ENCODE measurements at regions not wholly inside any gene's neighbourhood (a gene's known extent, or its start where the extent isn't known, plus 50 kb on each side); places are given as distances from the start of the nearest gene placed in this dataset.
"Not testable (repeated sequence)": the region's sequence is repeated elsewhere in the genome, so short reads cannot be mapped to it uniquely, and the experiment has no call there.

- DNase-seq (ENCODE audit: low read depth, low spot score) = no peak
Measured at GRCh38 chr3:127071597-127072001, 88.7 kb downstream of the PLXNA1 start.

DNA sequence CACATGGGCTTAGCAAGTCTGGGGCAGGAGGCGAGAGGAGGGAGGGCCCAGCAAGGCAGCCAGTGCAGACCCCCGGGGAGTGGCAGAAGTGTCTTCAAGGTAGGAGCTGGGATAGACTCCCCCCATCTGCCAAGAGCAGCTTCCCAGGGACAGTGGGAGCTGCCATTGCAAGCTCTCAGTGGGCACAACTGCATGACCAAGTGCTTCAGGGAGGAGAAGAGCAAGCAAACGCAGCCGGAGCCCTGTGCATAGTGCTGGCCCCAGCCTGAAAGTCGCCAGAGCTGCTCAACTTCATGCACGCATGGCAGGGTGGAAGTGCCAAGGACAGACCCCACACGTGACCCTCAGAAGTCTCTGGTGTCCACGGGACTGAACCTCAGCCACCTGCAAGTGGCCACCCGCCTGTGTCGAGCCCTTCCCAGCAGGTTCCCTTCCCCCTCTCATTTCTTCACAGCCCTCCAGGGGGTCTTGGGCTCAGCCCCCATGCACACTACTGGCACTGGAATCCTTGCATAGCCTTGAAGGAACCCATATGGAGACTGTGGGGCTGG lies 89.4 kb downstream of the PLXNA1 start:
- no peak for DNase-seq (ENCODE audit: low read depth, low spot score)

DNA sequence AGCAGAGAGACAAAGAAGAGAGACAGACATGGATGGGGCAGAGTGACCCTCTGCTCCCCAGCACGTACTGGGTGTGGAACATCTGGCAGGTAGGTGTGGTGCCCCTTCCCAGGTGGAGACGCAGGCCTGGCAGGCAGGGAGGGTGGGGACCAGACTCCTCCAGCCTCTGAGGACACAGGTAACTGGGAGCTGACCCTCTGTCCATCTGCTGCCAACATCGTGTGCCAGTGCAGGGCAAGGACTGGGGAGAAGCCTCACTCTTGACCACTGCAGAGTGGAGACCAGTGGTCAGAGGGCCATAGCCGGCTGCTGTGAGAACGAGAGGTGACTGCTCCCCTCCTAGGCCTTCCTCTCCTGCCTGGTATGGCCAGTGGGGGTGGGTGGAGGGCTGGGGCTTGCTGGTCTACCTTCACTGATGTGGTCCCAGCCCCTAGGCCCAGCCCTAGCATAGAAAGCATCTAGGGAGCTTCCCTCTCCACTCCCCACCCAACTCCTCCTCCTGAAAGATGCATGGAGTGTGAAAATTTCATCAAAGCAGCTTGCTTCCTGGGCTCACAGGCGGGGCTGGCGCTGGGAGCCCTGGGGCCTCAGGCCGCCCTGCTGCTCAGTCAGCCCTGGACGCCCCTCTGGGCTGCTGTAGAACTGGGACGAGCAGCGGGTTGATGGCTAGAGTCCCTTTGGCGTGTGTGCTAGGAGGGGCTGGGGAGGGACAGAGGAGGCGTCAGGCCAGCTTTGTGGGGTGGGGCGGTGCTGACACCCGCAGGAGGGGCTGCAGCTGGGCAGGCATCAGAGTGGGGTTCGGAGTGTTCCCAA lies 90.3 kb downstream of the PLXNA1 start:
- DNase-seq (ENCODE audit: low read depth, low spot score) = no peak

DNA sequence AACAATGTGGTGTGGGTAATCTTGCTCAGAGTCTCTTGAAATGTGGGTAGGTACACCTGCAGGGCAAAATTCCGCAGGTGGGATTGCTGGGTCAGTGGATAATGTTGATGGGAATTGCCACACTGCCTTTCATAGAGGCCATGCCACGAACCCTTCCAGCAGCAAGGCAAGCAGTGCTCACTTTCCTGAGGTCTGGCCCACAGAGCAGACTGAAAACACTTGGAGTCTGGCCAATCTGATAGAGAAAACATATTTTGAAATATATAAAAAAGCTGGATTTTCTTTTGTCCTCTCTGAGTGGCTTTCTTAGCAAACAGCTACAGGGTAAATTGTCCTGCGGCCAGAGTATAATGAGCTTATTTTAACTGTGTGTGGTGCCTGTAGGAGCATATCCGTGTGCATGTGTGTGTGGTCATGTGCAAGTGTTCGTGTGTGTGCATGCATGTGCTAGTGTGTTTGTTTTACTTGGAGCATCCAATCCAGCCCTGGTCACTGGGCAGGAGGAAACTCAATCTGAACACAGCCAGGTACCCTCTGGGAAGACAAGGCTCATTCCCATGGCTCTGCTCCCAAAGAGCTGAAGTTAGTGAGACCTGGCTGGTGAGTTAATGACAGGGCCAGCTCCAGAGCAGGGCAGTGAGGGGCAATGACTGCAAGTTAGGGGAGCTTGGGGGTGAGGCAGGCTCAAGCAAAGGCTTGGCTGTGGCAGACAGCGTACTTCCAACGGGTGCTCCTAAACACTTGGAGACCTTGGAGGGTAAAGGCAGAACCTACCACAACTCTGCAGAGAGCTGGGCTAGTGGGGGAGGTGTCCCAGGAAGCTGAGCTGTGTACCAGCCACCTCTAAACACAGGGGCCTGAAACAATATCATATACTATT lies 91.3 kb downstream of the PLXNA1 start:
- DNase-seq (ENCODE audit: low read depth, low spot score) = no peak

- DNase-seq (ENCODE audit: low read depth, low spot score) = peak; percentile 84
Measured at GRCh38 chr3:127074900-127075360, 92.0 kb downstream of the PLXNA1 start.

DNA sequence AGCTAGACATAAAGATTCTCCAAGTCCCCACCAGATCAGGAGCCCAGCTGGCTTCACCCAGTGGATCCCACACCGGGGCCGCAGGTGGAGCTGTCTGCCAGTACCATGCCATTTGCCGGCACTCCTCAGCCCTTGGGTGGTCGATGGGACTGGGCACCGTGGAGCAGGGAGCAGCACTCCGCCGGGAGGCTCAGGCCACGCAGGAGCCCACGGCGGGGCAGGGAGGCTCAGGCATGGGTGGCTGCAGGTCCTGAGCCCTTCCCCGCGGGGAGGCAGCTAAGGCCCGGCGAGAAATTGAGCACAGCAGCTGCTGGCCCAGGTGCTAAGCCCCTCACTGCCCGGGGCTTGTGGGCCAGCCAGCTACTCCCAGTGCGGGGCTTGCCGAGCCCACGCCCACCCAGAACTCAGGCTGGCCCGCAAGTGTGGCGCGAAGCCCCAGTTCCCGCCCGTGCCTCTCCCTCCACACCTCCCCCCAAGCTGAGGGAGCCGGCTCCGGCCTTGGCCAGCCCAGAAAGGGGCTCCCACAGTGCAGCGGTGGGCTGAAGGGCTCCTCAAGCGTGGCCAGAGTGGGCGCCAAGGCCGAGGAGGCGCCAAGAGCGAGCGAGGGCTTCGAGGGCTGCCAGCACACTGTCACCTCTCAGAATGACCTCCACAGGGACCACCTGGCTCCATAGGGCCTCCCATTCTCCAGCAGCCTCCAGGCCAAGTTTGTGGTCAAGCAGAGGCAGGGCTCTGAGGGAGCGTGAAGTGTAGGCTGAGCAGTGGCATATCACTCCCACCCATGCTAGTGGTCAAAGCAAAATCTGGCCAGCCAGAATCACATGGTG lies 93.5 kb downstream of the PLXNA1 start:
- not testable (repeated sequence) for DNase-seq (ENCODE audit: low read depth, low spot score)

DNA sequence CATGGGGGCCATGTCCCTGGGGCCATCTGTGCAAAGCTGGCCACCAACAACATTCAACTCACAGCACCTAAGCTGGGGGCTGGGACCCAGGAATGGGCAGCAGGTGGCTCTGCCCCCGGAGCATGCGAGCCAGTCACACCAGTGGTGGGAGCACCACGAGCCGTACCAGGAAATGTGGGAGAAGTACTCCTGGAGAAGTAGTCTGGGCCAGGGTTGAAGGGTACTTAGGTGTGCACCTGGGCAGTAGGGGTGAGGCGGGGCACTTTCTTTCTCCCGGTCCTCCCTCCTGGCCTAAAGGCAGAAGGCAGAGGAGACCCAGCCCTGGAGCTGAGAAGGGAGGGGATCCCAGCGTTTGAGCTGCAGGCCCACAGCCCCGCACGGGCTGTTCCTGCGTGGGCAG lies 94.2 kb downstream of the PLXNA1 start:
- no peak for DNase-seq (ENCODE audit: low read depth, low spot score)

DNA sequence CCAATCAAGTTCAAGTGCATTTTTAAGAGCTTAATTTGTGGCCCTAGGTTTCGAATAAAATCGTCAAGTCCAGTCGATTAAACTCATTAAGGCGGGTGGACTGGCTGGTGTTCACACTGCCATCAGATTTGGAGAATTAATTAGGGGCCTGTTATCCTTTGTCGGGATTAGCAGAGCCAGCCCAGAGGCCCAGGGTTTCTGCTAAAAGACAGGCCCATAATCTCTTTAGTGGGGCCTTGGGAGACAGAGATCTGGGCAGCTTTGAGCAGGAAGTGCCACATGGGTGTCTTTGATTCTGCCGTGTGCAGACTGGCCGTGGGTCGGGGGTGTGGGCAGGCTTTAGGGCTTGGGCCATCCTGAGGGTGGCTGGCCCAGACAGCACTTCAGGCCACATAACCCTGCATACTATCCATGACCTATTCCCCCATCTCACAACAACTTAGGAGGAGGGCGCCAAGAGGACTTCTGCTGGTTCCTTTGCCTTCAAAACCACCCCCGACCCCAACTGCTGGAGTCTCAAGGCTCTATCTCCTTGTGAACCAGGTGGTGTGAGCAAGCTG lies 94.7 kb downstream of the PLXNA1 start:
- DNase-seq (ENCODE audit: low read depth, low spot score) = no peak

- DNase-seq (ENCODE audit: low read depth, low spot score) = no peak
Measured at GRCh38 chr3:127078626-127079025, 95.7 kb downstream of the PLXNA1 start.

DNA sequence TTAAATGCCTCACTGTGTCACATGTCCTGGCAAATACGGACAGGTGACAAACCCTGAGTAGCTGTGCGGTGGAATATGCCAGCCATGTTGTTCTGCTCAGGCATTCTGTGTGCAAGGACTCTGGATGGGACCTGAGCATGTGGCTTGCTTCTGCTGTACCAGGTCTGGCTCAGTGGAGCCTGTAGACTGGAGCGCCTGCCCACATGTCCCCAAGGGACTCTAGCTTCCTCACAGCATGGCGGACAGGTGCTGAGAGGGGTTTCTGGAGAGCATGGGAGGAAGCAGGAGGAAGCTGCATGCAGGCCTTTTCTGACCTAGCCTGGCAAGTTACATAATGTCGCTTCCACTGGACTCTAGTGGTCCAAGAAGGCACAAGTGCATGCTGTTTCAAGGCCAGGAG lies 96.3 kb downstream of the PLXNA1 start:
- DNase-seq (ENCODE audit: low read depth, low spot score) = no peak

DNA sequence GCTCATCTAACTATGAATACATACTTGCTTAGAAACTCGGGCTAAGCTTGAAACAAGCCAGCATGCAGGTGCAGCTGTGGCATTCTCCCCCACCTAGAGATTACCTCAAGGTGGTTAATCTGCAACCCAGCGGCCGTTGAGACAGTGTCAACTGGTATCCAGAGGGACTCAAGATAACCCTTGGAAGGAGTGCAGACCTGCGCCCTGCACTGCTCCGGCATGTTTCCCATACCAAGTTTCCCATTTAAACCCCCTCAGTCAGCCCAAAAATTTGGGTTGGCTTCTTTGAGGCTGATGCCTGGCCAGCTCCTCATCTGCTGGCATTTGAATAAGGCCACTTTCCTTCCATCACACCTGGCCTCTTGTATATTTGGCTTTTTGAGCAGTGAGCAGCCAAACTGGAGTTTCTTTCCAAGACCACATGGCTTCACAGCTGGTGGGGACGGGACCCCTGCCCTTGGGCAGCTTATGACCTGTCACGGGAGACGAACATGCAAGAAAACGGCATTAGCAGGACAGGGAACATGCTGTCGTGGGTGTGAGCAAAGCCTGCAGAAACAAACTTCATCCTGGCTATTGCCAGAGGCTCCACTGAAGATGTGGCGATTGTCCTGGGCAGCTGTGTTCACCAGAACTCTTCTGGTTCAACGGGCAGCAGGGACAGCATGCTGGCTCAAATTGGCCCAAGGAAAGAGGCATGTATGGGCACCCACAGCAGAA lies 98.2 kb downstream of the PLXNA1 start:
- DNase-seq (ENCODE audit: low read depth, low spot score) = no peak

GRCh38 chr3:127082066-127082465 lies 99.2 kb downstream of the PLXNA1 start:
- no peak for DNase-seq (ENCODE audit: low read depth, low spot score)

DNA sequence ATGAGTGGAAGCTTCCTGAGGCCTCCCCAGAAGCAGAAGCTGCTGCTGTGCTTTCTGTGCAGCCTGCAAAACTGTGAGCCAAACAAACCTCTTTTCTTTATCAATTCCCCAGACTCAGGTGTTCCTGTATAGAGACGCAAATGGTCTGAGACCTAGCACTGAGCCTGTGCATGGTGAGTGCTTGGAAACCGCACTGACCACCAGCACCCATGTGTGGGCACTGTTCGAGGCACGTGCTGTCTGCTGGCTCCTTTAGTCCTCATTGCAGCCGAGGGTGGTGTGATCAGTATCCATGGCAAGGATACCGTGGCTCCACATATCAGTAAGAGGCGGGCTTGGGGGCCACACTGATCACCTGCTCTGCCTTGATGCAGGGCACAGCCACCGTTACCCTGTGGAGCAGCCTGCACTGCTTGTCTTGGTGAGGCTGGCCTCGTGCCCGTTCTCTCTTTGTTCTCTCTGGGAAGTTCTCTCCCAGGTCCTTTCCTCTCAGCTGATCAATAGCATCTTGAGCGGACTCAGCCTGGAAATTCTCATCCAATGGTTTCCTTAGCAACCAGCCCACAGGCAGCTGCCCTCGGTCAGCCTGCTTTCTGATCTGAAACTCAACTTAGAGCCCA lies 101.0 kb downstream of the PLXNA1 start:
- DNase-seq (ENCODE audit: low read depth, low spot score) = no peak

GRCh38 chr3:127084401-127084990 lies 101.6 kb downstream of the PLXNA1 start:
- no peak for DNase-seq (ENCODE audit: low read depth, low spot score)

GRCh38 chr3:127085576-127085975 lies 102.7 kb downstream of the PLXNA1 start:
- DNase-seq (ENCODE audit: low read depth, low spot score) = no peak

DNA sequence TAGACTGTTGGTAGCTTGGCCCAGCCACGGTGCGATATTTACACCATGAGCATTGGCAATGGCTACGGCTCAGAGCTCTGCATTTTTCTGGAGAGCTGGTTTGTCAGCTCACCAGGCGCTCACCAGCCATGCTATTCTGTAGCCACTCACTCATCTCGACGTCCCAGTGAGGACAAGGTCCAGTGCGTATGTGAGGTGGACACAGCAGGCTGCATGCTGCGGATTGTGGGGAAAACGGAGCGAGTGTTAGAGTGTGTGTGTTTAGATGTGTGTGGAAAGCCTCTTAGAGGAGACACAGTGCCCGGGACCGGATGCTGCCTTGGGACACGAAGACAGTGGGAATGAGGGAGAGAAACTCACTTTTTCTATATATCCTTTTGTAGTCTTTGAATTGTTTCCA lies 103.7 kb downstream of the PLXNA1 start:
- not testable (repeated sequence) for DNase-seq (ENCODE audit: low read depth, low spot score)

DNA sequence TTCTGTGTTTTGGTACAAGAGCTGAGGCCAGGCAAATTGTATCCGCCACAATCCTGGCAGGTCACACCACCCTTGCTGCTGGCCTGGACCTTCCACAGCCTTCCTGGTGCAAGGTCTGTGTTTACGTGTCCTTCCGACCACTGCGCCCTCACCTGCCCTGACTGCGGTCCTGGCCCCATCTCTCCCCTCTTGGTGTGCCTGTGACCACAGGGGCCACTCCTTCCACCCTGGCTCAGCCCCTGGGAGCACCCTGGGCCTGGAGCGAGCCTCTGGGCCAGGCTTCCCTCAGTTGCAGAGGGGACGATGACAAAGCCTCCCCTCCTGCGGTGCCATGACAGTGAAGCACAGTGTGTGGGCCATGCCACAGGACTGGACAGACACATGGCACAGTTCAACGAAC lies 104.5 kb downstream of the PLXNA1 start:
- DNase-seq (ENCODE audit: low read depth, low spot score) = no peak

DNA sequence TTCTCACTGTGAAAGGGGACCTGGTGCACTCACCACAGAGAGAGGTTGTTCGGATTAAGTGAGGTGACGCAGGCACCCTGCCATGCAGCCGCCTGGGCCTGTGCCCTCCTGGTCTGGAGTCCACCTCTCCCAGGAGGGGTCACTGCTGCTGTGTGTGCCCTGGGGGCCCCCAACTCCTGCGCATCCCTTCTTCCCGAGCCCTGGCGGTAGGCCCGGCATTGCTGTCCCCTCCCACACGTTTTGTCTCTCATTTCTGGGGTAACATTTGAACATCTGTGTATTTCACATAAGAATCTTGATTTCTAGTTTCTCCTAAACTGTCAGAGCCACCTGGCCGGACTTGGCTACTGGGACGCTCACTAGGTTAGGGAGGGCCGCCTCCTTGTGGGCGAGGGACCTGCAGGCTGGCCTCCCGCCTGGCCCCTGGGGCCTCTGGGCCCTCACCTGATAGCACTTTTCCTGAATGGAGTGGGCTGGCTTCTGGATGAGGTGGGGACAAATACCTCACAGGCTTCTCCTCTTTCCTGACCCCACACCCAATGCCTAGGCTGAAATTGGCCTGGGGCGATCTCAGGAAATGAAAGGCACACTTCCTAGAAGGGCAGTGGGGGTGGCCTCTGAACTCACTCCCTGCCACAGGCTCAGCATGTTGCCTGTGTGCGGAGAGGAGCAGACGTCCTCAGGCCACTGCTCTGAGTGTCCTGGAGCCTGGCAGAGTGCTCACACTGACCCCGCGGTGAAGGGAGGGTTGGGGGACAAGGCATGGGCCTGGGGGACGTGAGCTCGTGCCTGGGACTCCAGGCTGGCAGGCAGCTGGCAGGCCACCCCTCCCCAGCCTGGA lies 104.2 kb upstream of the PRR23E start:
- DNase-seq (ENCODE audit: low read depth, low spot score) = no peak
